DOHH2 (cell line): ENCODE measurements at regions not wholly inside any gene's neighbourhood (a gene's known extent, or its start where the extent isn't known, plus 50 kb on each side); places are given as distances from the start of the nearest gene placed in this dataset.

Source experiments
- H3F3A ChIP-seq: fragments of 200-600 bp; sonication (generic), shearing (Covaris generic); 2 replicates; pipeline ENCODE4 v1.6.0; 2016; ENCODE audit warnings: antibody characterized with exemption, mild to moderate bottlenecking; ENCODE audit not compliant: control insufficient read depth, insufficient read depth
- H3K27ac ChIP-seq: fragments of 200-600 bp; sonication (generic); 2 replicates; pipeline ENCODE4 v1.5.1; 2014; ENCODE audit warnings: low read depth, mild to moderate bottlenecking, low read length, moderate library complexity
- H3K27me3 ChIP-seq: fragments of 200-600 bp; sonication (generic); 2 replicates; pipeline ENCODE4 v1.6.1; 2014; ENCODE audit warnings: mild to moderate bottlenecking, low read length, mixed read lengths; ENCODE audit not compliant: control insufficient read depth
- H3K36me3 ChIP-seq: fragments of 200-600 bp; sonication (generic); 2 replicates; pipeline ENCODE4 v1.6.1; 2014; ENCODE audit warnings: mild to moderate bottlenecking, low read length, moderate library complexity, mixed read lengths; ENCODE audit not compliant: control insufficient read depth
- H3K4me1 ChIP-seq: fragments of 200-600 bp; sonication (generic); 2 replicates; pipeline ENCODE4 v1.6.1; 2014; ENCODE audit warnings: mild to moderate bottlenecking, low read length, mixed read lengths; ENCODE audit not compliant: control insufficient read depth
- H3K4me2 ChIP-seq: fragments of 200-600 bp; sonication (generic); 2 replicates; pipeline ENCODE4 v1.6.0; 2014; ENCODE audit warnings: mild to moderate bottlenecking, low read length, moderate library complexity
- H3K4me3 ChIP-seq: fragments of 200-600 bp; sonication (generic); 2 replicates; pipeline ENCODE4 v1.5.1; 2014; ENCODE audit warnings: mild to moderate bottlenecking, low read length, mixed read lengths
- H3K79me2 ChIP-seq: fragments of 200-600 bp; sonication (generic); 2 replicates; pipeline ENCODE4 v1.6.1; 2014; ENCODE audit warnings: mild to moderate bottlenecking, low read length, mixed read lengths; ENCODE audit not compliant: control insufficient read depth
- H3K9me2 ChIP-seq: fragments of 200-600 bp; sonication (generic); replicated peaks from 2 replicates; pipeline ENCODE4 v1.6.1; 2014; ENCODE audit warnings: mild to moderate bottlenecking, low read length, mixed read lengths; ENCODE audit not compliant: control insufficient read depth
- H3K9me3 ChIP-seq: fragments of 200-600 bp; sonication (generic); 2 replicates; pipeline ENCODE4 v1.6.1; 2014; ENCODE audit warnings: antibody characterized with exemption, low read length, mixed read lengths; ENCODE audit not compliant: control insufficient read depth, insufficient read depth
- H4K20me1 ChIP-seq: fragments of 200-600 bp; sonication (generic); 2 replicates; pipeline ENCODE4 v1.6.0; 2014; ENCODE audit warnings: low read depth, mild to moderate bottlenecking, antibody characterized with exemption, low read length, moderate library complexity; ENCODE audit not compliant: control insufficient read depth, insufficient read depth
- CTCF ChIP-seq: fragments of 200-600 bp; sonication (generic); IDR thresholded peaks from one replicate; pipeline ENCODE4 v1.5.1; 2014; ENCODE audit warnings: antibody characterized with exemption, mild to moderate bottlenecking, low read depth, low read length; ENCODE audit not compliant: poor library complexity, severe bottlenecking
- EZH2phosphoT487 ChIP-seq: fragments of 200-600 bp; sonication (generic); IDR thresholded peaks from 2 replicates; pipeline ENCODE4 v1.6.1; 2017; ENCODE audit warnings: borderline replicate concordance, mild to moderate bottlenecking, antibody characterized with exemption, low read length, moderate library complexity, mixed read lengths

DNA sequence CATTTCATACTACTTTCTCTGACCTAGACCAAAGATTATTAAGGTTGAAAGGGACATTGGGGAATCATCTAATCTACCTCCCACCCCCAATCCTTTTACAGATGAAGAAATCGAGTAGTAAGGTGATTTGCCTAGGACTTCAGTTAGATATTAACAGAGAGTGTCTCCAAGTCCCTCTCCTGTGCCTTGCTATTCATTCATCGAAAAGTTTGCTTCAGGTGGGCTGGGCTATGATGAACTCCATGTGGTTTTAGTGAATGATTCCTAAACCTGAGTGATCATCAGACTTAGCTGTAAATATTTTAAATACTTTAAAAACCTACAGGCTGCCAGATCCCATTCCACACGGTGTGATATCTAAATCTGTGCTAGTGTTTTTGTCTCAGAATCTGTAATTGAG is 259.4 kb upstream of the SORCS1 start:
- Histone ChIP-seq H3K9me2 (no peaks in the 10 kb centered on the region), H3K36me3 (no peaks in the 10 kb centered on the region), H3K27me3 (no peaks in the 10 kb centered on the region), H3K9me3 (no peaks in the 10 kb centered on the region), H3F3A (no peaks in the 10 kb centered on the region), H3K27ac (no peak overlapping the region), H3K4me2 (no peak overlapping the region), H3K79me2 (no peaks in the 10 kb centered on the region), H3K4me1 (no peaks in the 10 kb centered on the region), H3K4me3 (no peak overlapping the region), H4K20me1 (no peaks in the 10 kb centered on the region)
- TF ChIP-seq CTCF (no peak), EZH2phosphoT487 (no peak)

DNA sequence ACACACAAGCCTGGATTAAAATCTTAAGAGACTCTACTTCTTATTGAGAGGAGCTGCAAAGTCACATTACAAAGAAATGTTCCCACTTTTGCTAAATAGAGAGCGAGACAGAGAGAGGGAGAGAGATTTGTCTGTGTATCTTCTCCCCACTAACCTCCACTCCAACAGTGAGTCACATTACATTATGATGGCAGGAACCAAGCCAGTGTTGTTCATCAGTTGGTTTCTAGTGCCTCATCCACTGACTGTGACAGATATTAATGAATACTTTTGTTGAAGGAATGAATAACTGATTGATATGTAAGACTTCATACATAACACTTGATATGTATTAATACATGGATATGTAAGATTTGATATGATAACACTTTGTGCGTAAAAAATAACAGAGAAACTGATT is 258.2 kb upstream of the SORCS1 start:
- Histone ChIP-seq H3F3A (no peaks in the 10 kb centered on the region), H3K4me2 (no peak overlapping the region), H3K36me3 (no peaks in the 10 kb centered on the region), H3K9me2 (no peaks in the 10 kb centered on the region), H3K9me3 (no peaks in the 10 kb centered on the region), H3K4me1 (no peaks in the 10 kb centered on the region), H4K20me1 (no peaks in the 10 kb centered on the region), H3K27ac (no peak overlapping the region), H3K4me3 (no peak overlapping the region), H3K79me2 (no peaks in the 10 kb centered on the region), H3K27me3 (no peaks in the 10 kb centered on the region)
- TF ChIP-seq EZH2phosphoT487: no peak

DNA sequence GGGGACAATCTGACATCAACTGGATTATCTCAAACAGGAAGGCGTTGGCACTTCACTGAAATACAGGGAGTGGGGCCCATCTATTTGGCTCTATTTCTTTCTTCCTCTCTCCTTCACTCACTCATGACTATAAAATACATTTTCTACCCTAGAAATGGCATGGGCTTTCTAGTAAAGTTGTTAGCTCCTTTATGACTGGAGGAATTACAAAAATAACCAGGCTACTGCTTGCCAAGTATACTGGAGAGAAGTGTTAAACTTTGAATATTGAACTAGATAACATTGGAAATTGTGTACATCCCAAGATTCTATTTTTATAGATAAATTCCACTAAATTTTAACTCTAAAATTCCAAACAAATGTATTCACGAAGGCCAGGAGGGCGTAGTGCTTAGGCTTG is 255.7 kb upstream of the SORCS1 start:
- Histone ChIP-seq H3K27ac (no peak overlapping the region), H3K27me3 (no peaks in the 10 kb centered on the region), H3K36me3 (no peaks in the 10 kb centered on the region), H3K4me3 (no peak overlapping the region), H3K4me2 (no peak overlapping the region), H3K4me1 (no peaks in the 10 kb centered on the region), H3K9me2 (no peaks in the 10 kb centered on the region), H3K9me3 (no peaks in the 10 kb centered on the region), H4K20me1 (no peaks in the 10 kb centered on the region), H3K79me2 (no peaks in the 10 kb centered on the region), H3F3A (no peaks in the 10 kb centered on the region)
- no peak for TF ChIP-seq CTCF
- no peak for TF ChIP-seq EZH2phosphoT487

- H3F3A ChIP-seq: no peaks in the 10 kb centered on the region
- no peaks in the 10 kb centered on the region for H3K27me3 ChIP-seq
- no peaks in the 10 kb centered on the region for H3K9me3 ChIP-seq
- no peak overlapping the region for H3K4me3 ChIP-seq
- H3K4me1 ChIP-seq: no peaks in the 10 kb centered on the region
- no peak overlapping the region for H3K27ac ChIP-seq
- no peaks in the 10 kb centered on the region for H4K20me1 ChIP-seq
- no peaks in the 10 kb centered on the region for H3K79me2 ChIP-seq
- no peaks in the 10 kb centered on the region for H3K9me2 ChIP-seq
- TF ChIP-seq EZH2phosphoT487 (no peak), CTCF (no peak)
- H3K4me2 ChIP-seq: no peak overlapping the region
- H3K36me3 ChIP-seq: no peaks in the 10 kb centered on the region
Observed at GRCh38 chr10:107418085-107418806, 253.7 kb upstream of the SORCS1 start.
